ENCODE measurements at regions not wholly inside any gene's neighbourhood (a gene's known extent, or its start where the extent isn't known, plus 50 kb on each side); places are given as distances from the start of the nearest gene placed in this dataset.

- TF ChIP-seq, protein P1, sequence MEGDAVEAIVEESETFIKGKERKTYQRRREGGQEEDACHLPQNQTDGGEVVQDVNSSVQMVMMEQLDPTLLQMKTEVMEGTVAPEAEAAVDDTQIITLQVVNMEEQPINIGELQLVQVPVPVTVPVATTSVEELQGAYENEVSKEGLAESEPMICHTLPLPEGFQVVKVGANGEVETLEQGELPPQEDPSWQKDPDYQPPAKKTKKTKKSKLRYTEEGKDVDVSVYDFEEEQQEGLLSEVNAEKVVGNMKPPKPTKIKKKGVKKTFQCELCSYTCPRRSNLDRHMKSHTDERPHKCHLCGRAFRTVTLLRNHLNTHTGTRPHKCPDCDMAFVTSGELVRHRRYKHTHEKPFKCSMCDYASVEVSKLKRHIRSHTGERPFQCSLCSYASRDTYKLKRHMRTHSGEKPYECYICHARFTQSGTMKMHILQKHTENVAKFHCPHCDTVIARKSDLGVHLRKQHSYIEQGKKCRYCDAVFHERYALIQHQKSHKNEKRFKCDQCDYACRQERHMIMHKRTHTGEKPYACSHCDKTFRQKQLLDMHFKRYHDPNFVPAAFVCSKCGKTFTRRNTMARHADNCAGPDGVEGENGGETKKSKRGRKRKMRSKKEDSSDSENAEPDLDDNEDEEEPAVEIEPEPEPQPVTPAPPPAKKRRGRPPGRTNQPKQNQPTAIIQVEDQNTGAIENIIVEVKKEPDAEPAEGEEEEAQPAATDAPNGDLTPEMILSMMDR (IDR thresholded peaks at IDR 0.05; ENCODE audit: control insufficient read depth, extremely low read depth, insufficient read depth): no peak
- no peak overlapping the region for H3K4me3 ChIP-seq (ENCODE audit: low read depth, low read length)
- peak; percentile 25 for DNase-seq (ENCODE audit: low read depth)
Observed at GRCh38 chr13:77386880-77387606, 60.1 kb upstream of the MYCBP2 start.

DNA sequence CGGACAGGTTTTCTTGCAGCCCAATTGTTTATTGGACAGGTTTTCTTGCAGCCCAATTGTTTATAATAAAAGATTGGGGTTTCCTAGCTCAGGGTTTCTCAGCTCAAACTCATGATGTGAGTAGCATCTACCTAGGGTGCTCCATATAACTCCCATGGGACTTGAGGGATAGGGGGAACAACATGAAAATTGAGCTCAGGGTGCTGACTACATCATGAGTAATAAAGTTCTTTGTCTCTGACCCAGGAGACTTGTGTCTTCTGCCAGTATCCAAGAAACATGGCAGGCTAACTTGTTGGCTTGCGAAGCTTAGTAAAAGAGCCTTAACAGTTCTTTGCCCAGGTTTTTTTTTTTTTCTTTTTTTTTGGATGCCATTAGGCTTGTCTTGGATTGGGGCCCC is 59.2 kb upstream of the MYCBP2 start:
- no peak overlapping the region for H3K4me3 ChIP-seq (ENCODE audit: low read depth, low read length)
- TF ChIP-seq, protein P1 (IDR thresholded peaks at IDR 0.05; ENCODE audit: control insufficient read depth, extremely low read depth, insufficient read depth): no peak
- no peak for DNase-seq (ENCODE audit: low read depth)

DNA sequence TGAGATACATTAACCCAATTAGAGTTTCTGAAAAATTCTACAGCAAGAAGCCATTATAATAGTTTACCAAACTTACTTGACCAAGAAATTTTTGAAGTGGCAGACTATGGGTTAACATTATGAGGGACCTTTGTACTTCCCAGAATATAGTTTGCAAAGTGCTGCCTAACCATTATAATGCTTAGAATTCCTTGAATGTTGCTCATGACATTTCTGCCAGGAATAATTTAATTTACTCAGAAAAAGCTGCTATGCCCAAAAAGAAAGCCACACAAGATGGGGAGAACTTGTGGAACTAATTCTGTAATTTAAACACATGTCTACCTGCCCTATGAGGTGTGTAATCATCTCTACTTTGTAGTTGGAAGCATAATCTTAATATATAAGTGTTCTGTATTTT is 58.1 kb upstream of the MYCBP2 start:
- H3K4me3 ChIP-seq (ENCODE audit: low read depth, low read length): no peak overlapping the region
- no peak for DNase-seq (ENCODE audit: low read depth)
- TF ChIP-seq, protein P1 (IDR thresholded peaks at IDR 0.05; ENCODE audit: control insufficient read depth, extremely low read depth, insufficient read depth): no peak

- TF ChIP-seq, protein P1 (IDR thresholded peaks at IDR 0.05; ENCODE audit: control insufficient read depth, extremely low read depth, insufficient read depth): no peak
- no peak overlapping the region for H3K4me3 ChIP-seq (ENCODE audit: low read depth, low read length)
- no peak for DNase-seq (ENCODE audit: low read depth)
Observed at GRCh38 chr13:77383097-77383496, 56.2 kb upstream of the MYCBP2 start.

- TF ChIP-seq, protein P1 (IDR thresholded peaks at IDR 0.05; ENCODE audit: control insufficient read depth, extremely low read depth, insufficient read depth): no peak
- no peak overlapping the region for H3K4me3 ChIP-seq (ENCODE audit: low read depth, low read length)
- DNase-seq (ENCODE audit: low read depth): no peak
Observed at GRCh38 chr13:77381059-77381458, 54.2 kb upstream of the MYCBP2 start.

- no peak for DNase-seq (ENCODE audit: low read depth)
- TF ChIP-seq, protein P1 (IDR thresholded peaks at IDR 0.05; ENCODE audit: control insufficient read depth, extremely low read depth, insufficient read depth): no peak
- no peak overlapping the region for H3K4me3 ChIP-seq (ENCODE audit: low read depth, low read length)
Observed at GRCh38 chr13:77379508-77379907, 52.6 kb upstream of the MYCBP2 start.

DNA sequence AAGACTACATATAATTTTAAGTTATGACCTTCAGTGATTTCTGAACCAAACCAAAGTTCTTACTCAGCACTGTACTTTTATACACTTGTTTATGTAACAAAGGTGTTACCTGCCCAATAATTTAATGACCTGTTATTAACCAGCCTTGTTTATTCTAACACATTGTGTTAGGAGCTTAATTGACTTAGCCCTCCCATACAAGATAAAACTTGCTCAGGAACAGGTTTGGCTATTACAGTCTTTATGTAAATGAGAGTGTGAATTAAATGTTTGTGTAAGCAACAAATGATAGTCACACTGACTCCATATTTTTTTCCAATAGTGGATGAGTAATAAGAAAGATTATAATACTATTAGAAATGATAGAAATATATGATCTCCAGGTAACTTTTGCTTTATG is 51.8 kb upstream of the MYCBP2 start:
- TF ChIP-seq, protein P1 (IDR thresholded peaks at IDR 0.05; ENCODE audit: control insufficient read depth, extremely low read depth, insufficient read depth): no peak
- H3K4me3 ChIP-seq (ENCODE audit: low read depth, low read length): no peak overlapping the region
- no peak for DNase-seq (ENCODE audit: low read depth)
